ENCODE measurements at regions not wholly inside any gene's neighbourhood (a gene's known extent, or its start where the extent isn't known, plus 50 kb on each side); places are given as distances from the start of the nearest gene placed in this dataset.
A peak's percentile ranks its signal among the peaks of the same experiment; 100 is the strongest.

GRCh38 chrX:112577146-112577545 lies 102.6 kb downstream of the LHFPL1 start:
- peak; percentile 99 for FAIRE-seq
- Histone ChIP-seq H3K27ac (ENCODE audit: low read depth, low read length) (no peak overlapping the region), H3K36me3 (ENCODE audit: insufficient read depth, low read length) (no peaks in the 10 kb centered on the region), H3K9ac (ENCODE audit: low read length) (no peak overlapping the region), H3K79me2 (ENCODE audit: insufficient read depth, low read length) (no peaks in the 10 kb centered on the region), H3K4me3 (ENCODE audit: insufficient read depth, low read depth, low read length) (no peak overlapping the region), H3K9me3 (ENCODE audit: insufficient read depth, low read depth, low read length) (no peaks in the 10 kb centered on the region), H3K4me2 (ENCODE audit: low read length) (no peak overlapping the region), H3K27me3 (ENCODE audit: insufficient read depth, low read length) (no peaks in the 10 kb centered on the region), H2AFZ (ENCODE audit: low read depth, low read length) (no peak overlapping the region), H3K4me1 (ENCODE audit: insufficient read depth, low read length) (no peaks in the 10 kb centered on the region), H4K20me1 (ENCODE audit: insufficient read depth, low read length) (no peaks in the 10 kb centered on the region)
- peaks cover 3% of the 10 kb centered on the region for H3K9me3 Mint-ChIP-seq (ENCODE audit: unreplicated experiment)
- no peak overlapping the region for H3K4me3 Mint-ChIP-seq (ENCODE audit: unreplicated experiment)
- H3K27ac Mint-ChIP-seq (ENCODE audit: unreplicated experiment): peak overlapping the region; percentile 77
- no peaks in the 10 kb centered on the region for H3K27me3 Mint-ChIP-seq (ENCODE audit: low read depth, unreplicated experiment)
- no peaks in the 10 kb centered on the region for H3K36me3 Mint-ChIP-seq (ENCODE audit: low read depth, unreplicated experiment)
- DNase-seq (ENCODE audit: low read depth): peak; percentile 48
- peaks cover 19% of the 10 kb centered on the region for H3K4me1 Mint-ChIP-seq (ENCODE audit: low read depth, unreplicated experiment)
- no peak for TF ChIP-seq EZH2 (IDR thresholded peaks at IDR 0.05; ENCODE audit: insufficient read depth, low read length)
- TF ChIP-seq CTCF (IDR thresholded peaks at IDR 0.05; ENCODE audit: insufficient read depth, low read depth, low read length): no peak

- no peaks in the 10 kb centered on the region for H3K79me2 ChIP-seq (ENCODE audit: insufficient read depth, low read length)
- no peaks in the 10 kb centered on the region for H3K36me3 ChIP-seq (ENCODE audit: insufficient read depth, low read length)
- TF ChIP-seq EZH2 (IDR thresholded peaks at IDR 0.05; ENCODE audit: insufficient read depth, low read length) (no peak), CTCF (IDR thresholded peaks at IDR 0.05; ENCODE audit: insufficient read depth, low read depth, low read length) (no peak)
- Mint-ChIP-seq H3K36me3 (ENCODE audit: low read depth, unreplicated experiment) (no peaks in the 10 kb centered on the region), H3K27ac (ENCODE audit: unreplicated experiment) (no peak overlapping the region), H3K9me3 (ENCODE audit: unreplicated experiment) (no peaks in the 10 kb centered on the region), H3K4me1 (ENCODE audit: low read depth, unreplicated experiment) (no peaks in the 10 kb centered on the region), H3K4me3 (ENCODE audit: unreplicated experiment) (no peak overlapping the region), H3K27me3 (ENCODE audit: low read depth, unreplicated experiment) (no peaks in the 10 kb centered on the region)
- no peaks in the 10 kb centered on the region for H3K4me1 ChIP-seq (ENCODE audit: insufficient read depth, low read length)
- no peak overlapping the region for H3K27ac ChIP-seq (ENCODE audit: low read depth, low read length)
- H3K4me2 ChIP-seq (ENCODE audit: low read length): no peak overlapping the region
- FAIRE-seq (no peak), DNase-seq (ENCODE audit: low read depth) (no peak)
- H3K4me3 ChIP-seq (ENCODE audit: insufficient read depth, low read depth, low read length): no peak overlapping the region
- no peak overlapping the region for H3K9ac ChIP-seq (ENCODE audit: low read length)
- no peaks in the 10 kb centered on the region for H3K27me3 ChIP-seq (ENCODE audit: insufficient read depth, low read length)
- H4K20me1 ChIP-seq (ENCODE audit: insufficient read depth, low read length): no peaks in the 10 kb centered on the region
- H2AFZ ChIP-seq (ENCODE audit: low read depth, low read length): no peak overlapping the region
- no peaks in the 10 kb centered on the region for H3K9me3 ChIP-seq (ENCODE audit: insufficient read depth, low read depth, low read length)
These were observed 108.3 kb downstream of the LHFPL1 start for GRCh38 chrX:112571388-112571787.

- no peaks in the 10 kb centered on the region for H3K79me2 ChIP-seq (ENCODE audit: insufficient read depth, low read length)
- H3K36me3 ChIP-seq (ENCODE audit: insufficient read depth, low read length): no peaks in the 10 kb centered on the region
- no peaks in the 10 kb centered on the region for H3K9me3 ChIP-seq (ENCODE audit: insufficient read depth, low read depth, low read length)
- Mint-ChIP-seq H3K27me3 (ENCODE audit: low read depth, unreplicated experiment) (no peaks in the 10 kb centered on the region), H3K9me3 (ENCODE audit: unreplicated experiment) (no peaks in the 10 kb centered on the region), H3K27ac (ENCODE audit: unreplicated experiment) (no peak overlapping the region), H3K36me3 (ENCODE audit: low read depth, unreplicated experiment) (no peaks in the 10 kb centered on the region), H3K4me3 (ENCODE audit: unreplicated experiment) (no peak overlapping the region), H3K4me1 (ENCODE audit: low read depth, unreplicated experiment) (no peaks in the 10 kb centered on the region)
- H4K20me1 ChIP-seq (ENCODE audit: insufficient read depth, low read length): no peaks in the 10 kb centered on the region
- H3K27me3 ChIP-seq (ENCODE audit: insufficient read depth, low read length): no peaks in the 10 kb centered on the region
- H3K4me3 ChIP-seq (ENCODE audit: insufficient read depth, low read depth, low read length): no peak overlapping the region
- H3K4me2 ChIP-seq (ENCODE audit: low read length): no peak overlapping the region
- no peak overlapping the region for H3K9ac ChIP-seq (ENCODE audit: low read length)
- FAIRE-seq: no peak
- H3K4me1 ChIP-seq (ENCODE audit: insufficient read depth, low read length): no peaks in the 10 kb centered on the region
- TF ChIP-seq CTCF (IDR thresholded peaks at IDR 0.05; ENCODE audit: insufficient read depth, low read depth, low read length) (no peak), EZH2 (IDR thresholded peaks at IDR 0.05; ENCODE audit: insufficient read depth, low read length) (no peak)
- DNase-seq (ENCODE audit: low read depth): no peak
- no peak overlapping the region for H2AFZ ChIP-seq (ENCODE audit: low read depth, low read length)
- H3K27ac ChIP-seq (ENCODE audit: low read depth, low read length): no peak overlapping the region
These were observed 123.9 kb downstream of the LHFPL1 start for GRCh38 chrX:112555831-112556230.

Measured in astrocyte (in vitro differentiated cells and primary cell).